H1 (cell line): ENCODE measurements at regions not wholly inside any gene's neighbourhood (a gene's known extent, or its start where the extent isn't known, plus 50 kb on each side); places are given as distances from the start of the nearest gene placed in this dataset.

ENCODE experiments used
- ATF3 ChIP-seq: IDR thresholded peaks from 2 replicates; pipeline ENCODE4 v1.6.1; 2011; ENCODE audit warnings: low read depth, mild to moderate bottlenecking, low read length; ENCODE audit not compliant: insufficient read depth
- CREB1 ChIP-seq: IDR thresholded peaks from 2 replicates; pipeline ENCODE4 v1.6.1; 2012; ENCODE audit warnings: inconsistent platforms
- KDM5A ChIP-seq: fragments of 200-600 bp; IDR thresholded peaks from 2 replicates; pipeline ENCODE4 v1.7.1; 2012; ENCODE audit warnings: mild to moderate bottlenecking, low read length, inconsistent platforms, mixed read lengths
- RAD21 ChIP-seq, 2 experiments: IDR thresholded peaks in 1 of 2; conservative IDR thresholded peaks in 1 of 2; 2 replicates each; pipeline ENCODE4 v1.6.1; 2011; ENCODE audit warnings: low read depth in 2 of 2, low read length in 2 of 2, improper control_type of control experiment in 1 of 2, inconsistent platforms in 1 of 2, mild to moderate bottlenecking in 1 of 2, moderate library complexity in 1 of 2
- RBBP5 ChIP-seq: IDR thresholded peaks from 2 replicates; pipeline ENCODE4 v1.7.1; 2012; ENCODE audit warnings: low read depth, mild to moderate bottlenecking, inconsistent platforms, low read length, moderate library complexity, borderline replicate concordance

- TF ChIP-seq RBBP5 (no peak), ATF3 (no peak), KDM5A (no peak), CREB1 (no peak), RAD21 (IDR thresholded peaks at IDR 0.05 in 1 of 2, conservative IDR thresholded peaks at IDR 0.05 in 1 of 2; ENCODE audit: low read depth in 2 of 2, low read length in 2 of 2) (no peak)
- TF ChIP-seq, all 59 proteins: peak for 0
Observed at GRCh38 chr14:98114122-98114895, 1157.7 kb downstream of the BCL11B start (continued).
